HG03139 (cell line): ENCODE measurements at regions not wholly inside any gene's neighbourhood (a gene's known extent, or its start where the extent isn't known, plus 50 kb on each side); places are given as distances from the start of the nearest gene placed in this dataset.
A peak's percentile ranks its signal among the peaks of the same experiment; 100 is the strongest.

Experiments used
- ATAC-seq: cut with Tn5 transposase; IDR thresholded peaks from one replicate; pipeline ENCODE4 v1.9.1; 2021; ENCODE audit not compliant: unreplicated experiment

DNA sequence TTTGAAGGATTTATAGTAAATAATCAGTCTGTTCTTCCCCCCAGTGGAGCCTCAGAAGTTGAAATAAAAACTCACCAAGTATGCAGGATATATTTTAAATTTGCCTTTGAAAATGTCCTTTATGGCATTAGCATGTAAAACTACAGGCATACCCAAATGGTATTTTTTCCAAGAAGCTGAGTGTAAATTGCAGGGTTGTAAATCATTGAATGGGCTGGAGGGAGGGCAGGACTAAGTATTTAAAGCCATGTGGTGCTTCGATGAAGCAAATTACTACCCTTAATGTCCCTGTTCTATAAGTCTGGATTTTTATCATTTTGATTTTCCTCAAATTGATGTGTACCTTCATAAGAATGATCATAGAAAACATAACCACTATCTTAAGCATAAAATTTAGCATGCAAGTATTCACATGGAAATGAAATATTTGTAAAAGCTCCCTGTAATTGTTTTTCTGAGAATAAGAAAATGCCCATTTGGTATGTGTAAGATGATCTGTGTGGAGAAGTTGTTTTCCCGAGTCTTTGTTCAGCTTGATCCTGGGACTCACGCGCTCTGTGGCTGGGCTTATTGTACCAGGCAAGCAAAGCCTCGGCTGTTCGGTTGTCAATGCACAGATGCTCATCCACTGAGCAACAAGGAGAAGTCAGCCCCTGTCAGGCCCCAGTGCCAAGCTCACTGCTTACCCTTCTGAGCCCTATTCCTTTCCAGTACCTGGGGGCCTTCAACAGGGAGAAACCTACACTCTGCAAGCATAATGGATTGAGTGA lies 66.7 kb downstream of the CD164 start:
- ATAC-seq: no peak

DNA sequence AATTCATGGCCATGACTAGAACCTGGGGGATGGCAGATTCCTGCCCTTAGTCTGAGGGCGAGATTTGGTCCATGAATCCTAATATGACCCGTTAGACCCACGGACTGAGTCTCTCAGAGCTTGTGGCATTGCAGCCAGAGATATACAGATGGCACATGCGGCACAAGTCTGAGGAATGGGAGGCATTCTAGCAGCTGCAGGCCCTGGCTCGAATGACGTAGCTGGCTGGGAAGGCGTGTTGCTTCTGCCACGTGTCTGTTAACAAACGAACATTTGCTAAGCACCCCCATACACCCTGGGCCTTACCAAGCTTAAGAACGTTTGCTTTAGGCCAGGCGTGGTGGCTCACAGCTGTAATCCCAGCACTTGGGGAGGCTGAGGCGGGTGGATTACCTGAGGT lies 68.0 kb downstream of the CD164 start:
- ATAC-seq: no peak

DNA sequence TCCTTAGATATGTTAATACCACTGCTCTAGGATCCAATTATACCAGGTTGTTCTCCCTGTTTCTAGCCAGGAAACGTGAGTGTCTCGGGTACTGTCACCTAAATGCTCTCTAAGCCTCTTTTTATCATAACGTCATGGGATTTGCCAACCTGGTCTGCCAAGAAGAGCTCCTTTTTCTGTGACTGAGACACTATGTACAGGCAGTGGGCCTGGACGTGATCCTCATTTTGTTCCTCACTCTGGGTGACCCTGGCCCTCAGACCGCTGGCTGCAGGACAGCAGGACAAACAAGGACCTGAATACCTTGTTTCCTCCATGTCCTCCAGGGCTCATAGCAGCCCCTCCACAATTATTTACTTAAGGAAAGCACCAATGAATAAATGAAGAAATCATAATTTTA lies 69.1 kb downstream of the CD164 start:
- no peak for ATAC-seq

DNA sequence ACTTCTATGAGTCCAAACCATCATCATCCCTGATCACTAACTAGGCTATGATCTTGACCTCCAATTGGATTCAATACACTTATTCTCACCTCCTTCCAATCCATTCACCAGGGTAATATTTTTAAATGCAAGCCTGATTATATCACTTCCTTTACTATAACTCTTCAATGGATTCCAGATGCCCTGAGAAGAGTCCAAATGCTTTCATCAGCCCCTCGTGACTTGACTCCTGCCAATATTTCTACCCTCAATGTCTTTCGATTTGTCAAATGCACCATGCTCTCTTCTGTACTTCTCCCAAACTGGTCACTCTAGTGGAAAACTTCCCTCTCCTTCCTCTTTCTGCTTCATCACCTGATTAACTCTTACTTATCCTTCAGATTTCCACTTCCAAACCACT lies 70.8 kb downstream of the CD164 start:
- no peak for ATAC-seq

DNA sequence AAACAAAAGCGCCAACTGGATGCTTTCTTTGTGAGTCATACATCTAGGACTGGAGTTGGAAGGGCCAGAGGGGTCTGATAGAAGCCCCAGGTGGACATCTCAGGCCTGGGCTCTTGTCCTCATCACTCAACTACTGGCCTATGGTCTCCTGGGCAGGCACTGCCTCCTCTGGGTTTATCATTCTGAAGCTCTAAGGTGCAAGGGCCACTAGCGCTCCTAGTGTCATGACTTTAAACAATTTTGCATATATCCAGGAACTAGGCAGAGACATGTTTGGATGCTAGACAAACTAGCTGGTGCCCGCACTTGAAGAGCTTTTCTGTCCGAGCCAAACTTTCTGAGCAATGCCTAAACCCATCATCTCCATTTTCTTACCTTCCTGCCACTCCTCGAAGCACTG lies 72.3 kb downstream of the CD164 start:
- no peak for ATAC-seq

DNA sequence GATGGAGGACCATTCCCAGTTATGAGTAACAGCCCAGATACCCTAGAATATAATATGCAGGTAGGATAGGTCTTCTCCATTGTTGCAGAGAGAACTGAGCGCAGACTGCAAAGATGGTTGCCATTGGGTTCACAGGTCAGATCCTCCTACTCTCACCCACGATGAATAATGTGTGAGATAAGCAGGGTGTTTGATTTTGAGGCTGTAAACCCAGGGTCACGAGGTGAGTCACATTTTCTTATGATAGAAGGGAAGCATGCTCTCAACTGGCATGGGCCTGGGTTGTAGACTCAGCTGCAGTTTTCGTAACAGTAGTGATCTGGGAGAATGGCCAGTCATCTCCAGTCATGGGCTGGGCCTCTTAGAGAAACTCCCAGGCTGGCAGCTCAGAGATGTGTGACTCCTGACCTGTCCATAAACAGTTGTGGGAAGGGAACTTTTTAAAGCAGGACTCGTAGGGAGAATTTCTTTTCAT lies 74.2 kb downstream of the CD164 start:
- ATAC-seq: no peak

DNA sequence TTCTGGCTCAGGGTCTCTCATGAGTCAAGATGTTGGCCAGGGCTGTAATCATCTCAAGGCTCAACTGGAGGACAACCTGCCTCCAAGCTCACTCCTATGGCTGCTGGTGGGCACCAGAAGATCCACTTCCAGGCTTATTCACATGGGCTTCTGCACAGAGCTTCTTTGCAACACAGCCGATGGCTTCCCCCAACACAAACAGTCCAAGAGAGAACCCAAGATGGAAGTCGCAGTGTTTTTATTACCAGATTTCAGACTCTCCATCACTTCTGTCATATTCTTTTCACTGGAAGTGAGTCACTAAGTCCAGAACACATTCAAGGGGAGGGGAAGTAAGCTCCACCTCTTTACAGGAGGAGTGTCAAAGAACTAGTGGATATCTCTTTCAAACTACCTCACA lies 75.5 kb downstream of the CD164 start:
- no peak for ATAC-seq

DNA sequence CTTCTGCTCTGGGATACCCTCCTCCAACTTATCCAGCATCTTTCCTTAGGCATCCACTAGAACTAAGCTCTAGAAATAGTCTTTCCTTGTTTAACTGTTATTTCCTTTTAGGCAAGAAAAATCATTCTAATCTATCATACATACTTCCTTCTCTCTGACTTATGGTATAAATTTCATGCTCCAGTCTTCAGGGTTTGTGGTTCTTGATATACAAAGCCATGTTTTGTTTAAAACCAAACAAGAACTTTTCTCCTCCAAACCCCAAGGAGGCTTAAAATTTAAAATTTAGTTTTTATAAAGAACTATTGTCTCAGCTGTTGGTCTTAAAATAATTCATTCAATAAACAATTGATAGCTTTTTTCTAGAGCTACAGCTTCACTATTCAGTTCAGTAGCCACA lies 77.2 kb downstream of the CD164 start:
- ATAC-seq: no peak

DNA sequence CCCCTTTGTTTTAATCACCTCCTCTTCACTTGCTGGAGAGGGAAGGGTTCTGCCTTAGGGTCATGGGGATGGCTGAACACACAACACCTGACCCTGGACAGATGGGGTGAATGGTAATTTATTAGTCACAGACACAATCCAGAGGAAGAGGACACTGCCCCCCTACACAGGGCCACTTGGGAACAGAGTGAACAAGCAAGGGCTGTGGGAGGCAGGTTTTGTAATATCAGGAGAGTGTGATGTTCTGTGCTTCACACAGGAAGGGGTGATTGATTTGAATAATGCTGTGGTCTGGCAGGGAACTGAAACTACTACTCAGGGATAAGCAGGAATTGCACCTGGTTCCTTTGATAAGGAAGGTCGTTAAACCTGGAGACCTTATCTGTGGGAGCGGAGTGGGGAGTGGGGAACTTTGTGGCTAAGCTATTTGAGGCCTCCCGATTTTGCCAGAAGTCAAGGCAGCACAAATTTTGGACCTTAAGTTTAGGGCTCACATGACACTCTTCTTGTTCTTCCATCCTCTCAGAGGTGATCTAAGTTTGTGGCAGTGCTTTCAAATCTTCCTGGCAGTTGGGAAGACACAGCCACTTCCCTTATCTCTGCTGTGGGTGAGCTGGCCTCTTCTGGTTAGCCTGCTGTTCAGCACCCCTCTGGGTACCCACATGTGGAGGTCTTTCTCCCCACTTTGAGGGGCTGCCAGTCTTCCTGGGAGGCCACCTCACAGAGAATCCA lies 77.8 kb downstream of the CD164 start:
- ATAC-seq: peak; percentile 54

DNA sequence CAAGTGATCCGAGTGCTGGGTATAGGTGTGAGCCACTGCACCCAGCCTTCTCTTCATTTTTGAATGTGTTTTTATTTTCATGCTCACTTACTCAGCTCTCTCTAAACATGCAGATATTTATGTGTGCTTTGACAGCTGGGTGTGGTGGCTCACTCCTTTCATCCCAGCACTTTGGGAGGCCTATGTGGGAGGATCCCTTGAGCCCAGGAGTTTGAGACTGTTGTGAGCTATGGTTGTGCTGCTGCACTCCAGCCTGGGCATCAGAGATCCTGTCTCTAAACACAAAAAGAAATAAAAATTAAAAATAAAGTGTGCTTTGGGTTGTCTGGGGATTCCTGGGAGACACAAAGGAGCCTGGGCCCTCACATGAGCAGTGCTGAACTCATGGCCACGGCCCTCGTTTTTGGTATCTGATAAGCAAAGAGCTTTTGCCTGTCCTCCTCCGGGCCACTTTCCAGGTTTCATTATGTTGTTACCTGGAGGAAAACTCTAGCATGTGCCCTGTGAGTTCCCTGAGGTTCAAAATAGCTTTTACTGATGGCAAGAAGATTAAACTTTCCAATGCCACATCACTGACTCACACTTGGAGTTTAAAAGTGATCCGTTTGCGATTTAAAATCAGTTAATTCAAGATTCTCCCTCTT lies 78.5 kb downstream of the CD164 start:
- no peak for ATAC-seq

DNA sequence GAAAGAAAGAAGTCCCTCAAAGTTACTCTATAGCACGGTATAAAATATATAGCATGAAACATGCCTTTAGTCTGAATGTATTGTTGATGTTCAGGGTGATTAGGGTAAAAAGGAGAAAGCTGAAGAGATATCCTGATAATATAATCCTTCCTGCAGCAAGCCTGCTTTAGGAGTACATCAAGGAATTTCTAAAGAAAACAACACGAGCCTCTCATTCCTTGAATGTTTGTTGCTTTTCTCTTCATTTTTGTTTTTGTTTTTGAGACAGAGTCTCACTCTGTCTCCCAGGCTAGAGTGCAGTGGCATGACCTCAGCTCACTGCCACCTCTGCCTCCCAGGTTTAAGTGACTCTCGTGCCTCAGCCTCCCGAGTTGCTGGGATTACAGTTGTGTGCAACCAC lies 79.1 kb downstream of the CD164 start:
- no peak for ATAC-seq

DNA sequence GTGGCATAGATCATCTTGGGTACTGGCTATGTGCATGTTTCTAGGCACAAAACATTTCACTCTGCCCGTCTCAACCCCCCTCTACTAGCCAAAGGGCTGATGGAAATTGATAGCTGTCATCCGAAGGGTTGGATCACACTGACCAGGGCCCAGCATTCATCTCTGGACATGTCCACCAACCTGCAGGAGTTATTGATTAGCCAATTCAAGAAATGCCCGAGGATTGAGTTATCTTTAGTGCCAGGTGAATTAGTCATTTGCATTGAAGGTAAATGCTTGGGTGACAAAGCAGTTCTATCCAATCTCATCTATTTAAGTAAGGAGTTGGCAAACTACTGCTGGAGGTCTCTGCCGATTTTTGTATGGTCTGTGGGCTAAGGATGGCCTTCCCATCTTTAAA lies 80.1 kb downstream of the CD164 start:
- no peak for ATAC-seq

DNA sequence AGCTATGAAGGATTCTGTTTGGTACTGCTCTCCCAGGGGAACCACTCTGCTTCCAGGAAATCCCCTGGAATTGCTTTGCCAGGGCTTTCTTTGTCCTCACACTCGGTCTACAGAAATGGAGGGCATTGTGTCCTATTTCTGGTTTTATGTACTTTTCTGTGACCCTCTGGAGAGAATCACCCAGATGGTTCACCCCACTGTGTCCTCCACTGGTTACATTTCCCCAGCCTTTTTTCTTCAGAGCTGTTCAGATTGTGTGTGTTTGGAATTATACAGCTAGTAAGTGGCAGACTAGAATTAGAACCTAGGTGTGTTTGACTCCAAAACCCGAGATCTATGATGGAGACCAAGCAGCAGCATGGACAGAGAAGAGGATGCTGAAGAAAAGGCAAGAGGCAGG lies 80.8 kb downstream of the CD164 start:
- ATAC-seq: no peak

DNA sequence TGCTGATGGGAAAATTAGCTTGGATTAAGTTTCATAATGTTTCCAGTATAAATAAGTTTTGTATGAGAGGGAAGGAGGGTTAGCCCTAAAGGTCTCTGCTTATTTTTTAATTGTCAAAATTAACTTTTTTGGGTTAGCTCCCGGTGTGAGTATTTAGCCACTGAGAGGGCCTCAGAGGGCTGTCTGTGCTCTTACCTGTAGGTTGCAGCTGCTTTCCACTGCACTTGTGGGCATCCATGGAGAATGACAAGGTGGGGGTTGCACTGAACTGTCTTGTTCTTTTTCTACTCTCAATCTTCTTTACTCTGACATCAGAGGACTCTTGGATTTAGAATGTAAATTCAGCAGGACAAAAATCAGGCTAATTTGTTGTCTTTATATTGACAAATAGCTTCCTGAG lies 81.4 kb downstream of the CD164 start:
- ATAC-seq: no peak

DNA sequence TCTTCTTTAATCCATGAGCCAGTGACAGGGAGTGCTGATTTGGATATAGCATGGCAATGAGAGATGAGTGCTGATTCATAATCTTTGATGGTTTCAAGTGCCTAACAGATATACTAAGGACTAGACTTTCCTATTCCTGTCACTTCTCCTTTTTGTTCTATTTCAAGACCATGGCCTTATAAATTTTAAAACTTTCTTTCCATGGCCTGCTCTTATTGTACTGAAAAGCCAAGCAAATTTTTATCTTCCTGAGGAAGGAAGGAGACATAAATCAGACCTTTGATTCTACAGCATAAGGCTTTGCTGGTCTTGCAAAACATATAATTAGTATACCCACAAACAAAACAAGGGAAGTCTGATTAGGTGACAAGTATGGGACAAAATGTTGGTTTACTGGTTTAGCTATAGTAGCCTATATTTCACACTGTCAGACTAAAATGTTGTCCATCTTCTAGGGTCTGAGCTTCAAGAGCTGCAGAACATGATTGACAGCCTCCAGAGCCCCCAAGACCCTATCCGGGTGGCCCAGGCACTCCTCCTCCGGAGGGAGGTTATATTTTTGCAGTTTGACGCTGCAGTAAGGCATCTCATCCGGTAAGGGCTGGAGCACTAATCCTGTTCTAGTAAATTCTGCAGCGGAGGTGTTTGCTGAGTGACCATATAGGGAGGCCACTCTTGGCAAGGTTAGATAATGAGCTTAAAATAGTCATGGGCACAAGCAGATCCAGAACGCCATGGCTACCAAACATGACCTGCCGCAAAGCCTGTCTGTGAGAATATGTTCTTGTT lies 82.3 kb downstream of the CD164 start:
- ATAC-seq: no peak

DNA sequence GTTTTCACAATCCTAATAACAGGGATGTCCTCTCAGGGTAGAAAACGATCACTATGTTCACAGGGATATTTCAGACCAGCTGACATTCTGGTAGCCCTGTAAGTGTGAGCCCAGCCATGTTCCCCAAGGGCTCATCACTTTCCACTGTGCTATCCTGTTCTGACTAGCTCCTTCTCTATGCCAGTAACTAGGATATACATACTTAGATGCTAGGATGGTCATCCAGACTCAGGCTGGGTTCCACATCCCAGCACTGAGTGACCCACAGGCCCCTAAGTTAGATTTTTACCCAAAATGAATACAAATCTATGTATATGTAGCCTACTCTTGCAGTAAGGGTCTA lies 83.0 kb downstream of the CD164 start:
- no peak for ATAC-seq

DNA sequence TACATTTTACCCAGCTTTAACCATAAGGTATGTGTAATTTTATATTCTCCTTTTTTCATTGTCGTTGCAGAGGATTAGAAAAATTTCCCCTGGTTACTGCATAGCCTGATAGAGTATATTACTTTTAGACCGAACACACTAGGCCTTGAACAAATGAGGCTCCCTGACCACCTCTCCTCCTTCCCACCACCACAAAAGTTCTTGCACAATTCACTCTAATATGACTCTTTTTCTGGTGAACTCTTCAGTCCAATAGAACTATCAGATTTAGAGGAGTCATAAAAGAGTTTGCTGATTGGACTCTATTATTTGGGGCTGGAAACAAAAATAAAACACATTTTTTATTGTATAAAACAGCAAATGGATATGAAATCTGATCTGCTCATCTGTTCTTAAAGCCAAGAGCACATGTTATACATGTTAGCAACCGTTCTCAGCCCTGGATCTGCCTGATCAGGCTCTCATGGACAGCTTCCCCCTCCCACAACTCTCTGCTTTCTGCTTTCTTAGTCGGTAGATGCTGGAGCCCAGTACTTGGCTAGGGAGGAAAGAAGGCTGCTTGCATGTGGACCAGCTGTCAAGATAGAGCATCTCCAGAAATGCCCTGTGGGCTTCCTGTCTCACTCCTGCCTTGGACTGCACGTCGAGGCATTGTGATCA lies 83.5 kb downstream of the CD164 start:
- no peak for ATAC-seq

DNA sequence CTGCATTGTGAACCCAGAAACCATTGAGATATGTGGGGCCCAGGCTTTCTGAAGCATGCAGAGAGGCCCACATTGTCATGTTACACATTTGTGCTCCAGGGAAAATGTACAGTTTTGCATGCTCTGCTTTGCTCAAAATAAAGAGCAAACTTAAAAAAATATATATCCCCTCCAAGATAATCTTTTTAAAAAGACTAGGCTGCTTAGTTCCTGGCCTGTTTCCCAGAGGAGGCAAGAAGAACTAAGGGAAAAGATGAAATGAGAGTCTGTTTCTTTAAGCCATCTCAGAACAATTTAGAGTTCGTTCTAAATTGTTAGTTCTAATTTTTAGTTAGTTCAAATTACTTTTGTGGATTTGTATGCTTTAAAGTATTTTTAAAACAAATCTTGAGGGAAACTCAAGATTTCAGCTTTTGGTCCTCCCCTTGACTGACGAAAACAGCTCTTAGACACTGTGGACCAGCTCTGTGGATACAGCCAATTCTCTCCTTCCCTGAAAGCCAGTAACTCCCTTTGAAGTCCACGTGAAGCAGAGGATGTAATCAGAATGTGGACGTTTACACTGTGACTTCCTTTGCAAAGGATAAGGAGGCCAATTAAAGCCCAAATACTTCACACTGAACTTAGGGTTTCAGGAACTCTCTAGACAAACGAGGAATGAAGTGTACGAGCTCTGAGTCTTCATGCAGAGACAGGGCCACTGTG lies 84.7 kb downstream of the CD164 start:
- no peak for ATAC-seq

DNA sequence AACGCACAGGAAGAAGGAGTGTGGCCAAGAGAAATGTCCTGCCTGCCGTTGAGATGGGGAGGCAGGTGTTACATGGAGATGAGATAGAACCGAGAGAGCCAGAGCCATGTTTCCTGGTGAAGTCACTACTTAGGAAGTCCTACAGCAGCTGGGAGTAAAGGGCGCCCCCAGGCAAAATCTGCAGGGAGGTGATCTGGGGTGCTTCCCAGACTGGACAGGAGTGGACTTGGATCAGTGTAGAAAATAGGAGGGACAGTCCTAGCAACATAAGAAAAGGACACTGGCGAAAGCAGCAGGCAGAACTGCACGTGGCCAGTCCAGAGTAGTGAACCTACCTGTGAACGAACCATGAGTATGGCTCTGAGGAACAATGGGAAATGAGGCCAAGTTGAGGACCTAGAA lies 85.3 kb downstream of the CD164 start:
- ATAC-seq: no peak

DNA sequence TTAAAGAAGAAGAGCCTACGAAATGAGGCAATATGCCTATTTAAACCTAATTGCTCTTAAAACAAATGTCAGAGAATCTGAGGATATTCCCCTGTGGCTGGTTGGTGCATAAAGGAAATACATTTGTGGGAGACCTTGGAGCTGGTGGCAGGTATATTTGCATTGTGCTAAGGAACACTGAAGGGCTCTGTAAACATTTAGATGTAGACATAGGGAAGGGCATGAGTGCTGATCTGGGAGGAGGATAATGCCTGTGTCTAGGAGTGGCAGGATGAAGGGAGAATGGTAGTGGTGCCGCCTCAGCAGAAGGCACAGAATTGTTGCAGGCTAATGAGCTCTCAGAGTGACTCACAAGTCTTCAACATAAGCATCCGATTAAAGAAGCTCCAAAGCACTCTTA lies 85.8 kb downstream of the CD164 start:
- ATAC-seq: no peak
